GM23338 (cell line): ENCODE measurements at regions not wholly inside any gene's neighbourhood (a gene's known extent, or its start where the extent isn't known, plus 50 kb on each side); places are given as distances from the start of the nearest gene placed in this dataset.

ENCODE experiments used
- CREB1 ChIP-seq: fragments of 250-450 bp; sonication (Bioruptor Pico); IDR thresholded peaks from 2 replicates; pipeline ENCODE4 v1.5.0; 2020; ENCODE audit warnings: low read depth, mild to moderate bottlenecking, moderate library complexity
- ETS1 ChIP-seq: IDR thresholded peaks from 2 replicates; pipeline ENCODE4 v1.6.1; 2016; ENCODE audit warnings: antibody characterized with exemption
- REST ChIP-seq: IDR thresholded peaks from one replicate; pipeline ENCODE4 v1.6.1; 2018; ENCODE audit warnings: antibody characterized with exemption; ENCODE audit not compliant: unreplicated experiment
- TF ChIP-seq, protein P1 (sequence below), 2 experiments: fragments of 200-600 bp in 1 of 2; sonication (generic) in 1 of 2; conservative IDR thresholded peaks; 2 replicates each; pipeline versions ENCODE4 v1.5.1 to v1.6.1; 2016 to 2017; ENCODE audit warnings: antibody characterized with exemption in 2 of 2, low read depth in 2 of 2, mild to moderate bottlenecking in 2 of 2, moderate library complexity in 1 of 2

DNA sequence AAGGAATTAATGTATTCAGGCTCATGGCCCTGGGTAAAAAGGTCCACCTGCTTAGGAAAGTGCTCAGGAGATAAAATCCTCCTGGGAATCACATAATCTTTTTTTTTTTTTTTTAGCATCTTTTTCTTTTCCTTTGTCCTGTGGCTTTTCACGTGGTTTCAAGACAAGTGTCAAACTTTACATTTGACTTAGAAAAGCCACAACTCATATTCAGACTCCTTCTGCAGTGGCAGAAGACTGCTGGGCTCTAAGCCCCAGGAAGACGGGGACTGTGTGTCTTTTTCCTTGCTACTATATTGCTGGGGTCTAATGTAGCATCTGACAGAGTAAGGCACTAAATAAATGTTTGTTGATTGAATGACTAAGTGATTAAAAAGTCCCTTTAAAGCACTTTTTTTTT is 127.5 kb upstream of the ANKRD1 start:
- TF ChIP-seq, protein P1, sequence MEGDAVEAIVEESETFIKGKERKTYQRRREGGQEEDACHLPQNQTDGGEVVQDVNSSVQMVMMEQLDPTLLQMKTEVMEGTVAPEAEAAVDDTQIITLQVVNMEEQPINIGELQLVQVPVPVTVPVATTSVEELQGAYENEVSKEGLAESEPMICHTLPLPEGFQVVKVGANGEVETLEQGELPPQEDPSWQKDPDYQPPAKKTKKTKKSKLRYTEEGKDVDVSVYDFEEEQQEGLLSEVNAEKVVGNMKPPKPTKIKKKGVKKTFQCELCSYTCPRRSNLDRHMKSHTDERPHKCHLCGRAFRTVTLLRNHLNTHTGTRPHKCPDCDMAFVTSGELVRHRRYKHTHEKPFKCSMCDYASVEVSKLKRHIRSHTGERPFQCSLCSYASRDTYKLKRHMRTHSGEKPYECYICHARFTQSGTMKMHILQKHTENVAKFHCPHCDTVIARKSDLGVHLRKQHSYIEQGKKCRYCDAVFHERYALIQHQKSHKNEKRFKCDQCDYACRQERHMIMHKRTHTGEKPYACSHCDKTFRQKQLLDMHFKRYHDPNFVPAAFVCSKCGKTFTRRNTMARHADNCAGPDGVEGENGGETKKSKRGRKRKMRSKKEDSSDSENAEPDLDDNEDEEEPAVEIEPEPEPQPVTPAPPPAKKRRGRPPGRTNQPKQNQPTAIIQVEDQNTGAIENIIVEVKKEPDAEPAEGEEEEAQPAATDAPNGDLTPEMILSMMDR (conservative IDR thresholded peaks at IDR 0.05; ENCODE audit: low read depth in 2 of 2) = no peak
- no peak for TF ChIP-seq REST
- no peak for TF ChIP-seq ETS1
- TF ChIP-seq CREB1 (CRISPR knock-in tag) = no peak
